ENCODE measurements at regions not wholly inside any gene's neighbourhood (a gene's known extent, or its start where the extent isn't known, plus 50 kb on each side); places are given as distances from the start of the nearest gene placed in this dataset.

DNA sequence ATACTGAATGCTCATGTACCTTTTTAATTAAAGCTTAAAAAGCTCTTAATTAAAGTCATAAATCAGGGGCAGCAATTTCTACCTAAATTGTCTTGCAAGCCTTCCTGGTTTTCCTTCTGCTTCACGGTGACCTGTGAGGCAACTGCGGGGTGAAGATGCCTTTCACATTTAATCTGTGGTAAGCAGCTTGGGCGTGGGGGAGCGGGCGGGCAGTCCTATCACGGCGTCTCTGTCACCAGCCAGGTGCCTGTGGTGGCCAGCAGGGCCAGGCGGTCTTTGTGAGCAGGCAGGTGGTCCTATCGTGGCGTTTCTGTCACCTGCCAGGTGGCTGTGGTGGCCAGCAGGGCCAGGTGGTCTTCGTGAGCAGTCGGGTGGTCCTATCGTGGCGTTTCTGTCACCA lies 269.2 kb upstream of the PPP2R2D start:
- Histone ChIP-seq H3K23ac (ENCODE audit: insufficient read length, low read depth, low read length) (no peak overlapping the region), H3K79me1 (ENCODE audit: insufficient read depth, low read depth, low read length, poor library complexity, severe bottlenecking) (no peaks in the 10 kb centered on the region), H2BK120ac (ENCODE audit: low read depth, low read length, poor library complexity, severe bottlenecking) (no peak overlapping the region), H2AFZ (ENCODE audit: low read length) (no peak overlapping the region), H3K9ac (ENCODE audit: extremely low read depth, insufficient read length, low read length) (no peak overlapping the region), H2BK12ac (ENCODE audit: insufficient read length, low read depth, low read length) (no peak overlapping the region), H3K79me2 (ENCODE audit: insufficient read depth, low read length) (no peaks in the 10 kb centered on the region), H3K9me3 (ENCODE audit: control insufficient read depth, low read depth, low read length) (no peaks in the 10 kb centered on the region), H4K8ac (replicated peaks; ENCODE audit: insufficient read length, low read depth, low read length) (no peak overlapping the region), H2AK5ac (ENCODE audit: insufficient read length, low read length) (no peak overlapping the region), H2BK20ac (ENCODE audit: low read depth, low read length, poor library complexity, severe bottlenecking) (no peak overlapping the region), H4K5ac (ENCODE audit: insufficient read length, low read depth, low read length) (no peak overlapping the region), H3K14ac (ENCODE audit: insufficient read depth, low read length) (no peak overlapping the region), H3K23me2 (ENCODE audit: insufficient read length, low read depth, low read length, poor library complexity, severe bottlenecking) (no peaks in the 10 kb centered on the region), H2BK15ac (ENCODE audit: low read depth, low read length) (no peak overlapping the region), H2BK5ac (ENCODE audit: insufficient read length, low read length) (no peak overlapping the region), H3K27ac (ENCODE audit: insufficient read length, low read depth, low read length) (no peak overlapping the region), H4K20me1 (ENCODE audit: control insufficient read depth, insufficient read depth, insufficient read length) (no peaks in the 10 kb centered on the region), H3K4me2 (ENCODE audit: insufficient read depth, insufficient read length, low read length) (no peak overlapping the region), H3K4ac (ENCODE audit: low read depth, low read length) (no peak overlapping the region), H3T11ph (ENCODE audit: low read length) (no peak overlapping the region), H3K56ac (ENCODE audit: insufficient read length, low read depth, low read length) (no peak overlapping the region), H3K27me3 (ENCODE audit: insufficient read depth, low read length) (no peaks in the 10 kb centered on the region), H3K18ac (ENCODE audit: insufficient read length, low read depth, low read length) (no peak overlapping the region), H4K91ac (ENCODE audit: insufficient read length, low read depth, low read length) (no peak overlapping the region), H3K4me1 (ENCODE audit: insufficient read depth, low read length) (no peaks in the 10 kb centered on the region)
- Mint-ChIP-seq H3K36me3 (ENCODE audit: insufficient read depth in 1 of 3, low read depth in 3 of 3) (peaks cover 0 to 16% (median 2%) of the 10 kb centered on the region in 3 experiments; a peak in 3 of 7 replicates), H3K9me3 (peaks cover 18 to 19% of the 10 kb centered on the region in 2 experiments), H3K4me3 (no peak overlapping the region), H3K27me3 (ENCODE audit: low read depth) (peaks cover 8% of the 10 kb centered on the region), H3K4me1 (peaks cover 0 to 2% of the 10 kb centered on the region in 2 experiments; a peak in 1 of 4 replicates), H3K27ac (no peak overlapping the region)
- TF ChIP-seq, protein P1, sequence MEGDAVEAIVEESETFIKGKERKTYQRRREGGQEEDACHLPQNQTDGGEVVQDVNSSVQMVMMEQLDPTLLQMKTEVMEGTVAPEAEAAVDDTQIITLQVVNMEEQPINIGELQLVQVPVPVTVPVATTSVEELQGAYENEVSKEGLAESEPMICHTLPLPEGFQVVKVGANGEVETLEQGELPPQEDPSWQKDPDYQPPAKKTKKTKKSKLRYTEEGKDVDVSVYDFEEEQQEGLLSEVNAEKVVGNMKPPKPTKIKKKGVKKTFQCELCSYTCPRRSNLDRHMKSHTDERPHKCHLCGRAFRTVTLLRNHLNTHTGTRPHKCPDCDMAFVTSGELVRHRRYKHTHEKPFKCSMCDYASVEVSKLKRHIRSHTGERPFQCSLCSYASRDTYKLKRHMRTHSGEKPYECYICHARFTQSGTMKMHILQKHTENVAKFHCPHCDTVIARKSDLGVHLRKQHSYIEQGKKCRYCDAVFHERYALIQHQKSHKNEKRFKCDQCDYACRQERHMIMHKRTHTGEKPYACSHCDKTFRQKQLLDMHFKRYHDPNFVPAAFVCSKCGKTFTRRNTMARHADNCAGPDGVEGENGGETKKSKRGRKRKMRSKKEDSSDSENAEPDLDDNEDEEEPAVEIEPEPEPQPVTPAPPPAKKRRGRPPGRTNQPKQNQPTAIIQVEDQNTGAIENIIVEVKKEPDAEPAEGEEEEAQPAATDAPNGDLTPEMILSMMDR (conservative IDR thresholded peaks at IDR 0.05) = no peak
- no CpG with 5 or more reads among the region's 14 CpGs for WGBS (ENCODE audit: extremely low coverage, insufficient read length, low lambda C conversion rate)
- no peak for DNase-seq
